Thoracic aorta (tissue), 2 donors: ENCODE measurements at regions not wholly inside any gene's neighbourhood (a gene's known extent, or its start where the extent isn't known, plus 50 kb on each side); places are given as distances from the start of the nearest gene placed in this dataset.
"Not testable (repeated sequence)": the region's sequence is repeated elsewhere in the genome, so short reads cannot be mapped to it uniquely, and the experiment has no call there.

Experiments
- ATAC-seq: fragments of 150-250 bp; one replicate; pipeline ENCODE4 v1.8.0; 2017; ENCODE audit warnings: low read depth; ENCODE audit not compliant: insufficient number of reproducible peaks, low FRiP score
- DNase-seq: peaks from one replicate; pipeline ENCODE4 v3.0.0-alpha.2; 2020; ENCODE audit warnings: low spot score
- H3K27ac ChIP-seq, 2 donors: fragments of 200-600 bp; sonication (generic); 1 replicate in 1 of 2; 2 replicates in 1 of 2; pipeline ENCODE4 v1.5.1; 2016; ENCODE audit warnings: mild to moderate bottlenecking in 2 of 2, moderate library complexity in 2 of 2
- H3K27me3 ChIP-seq: fragments of 200-600 bp; sonication (generic); replicated peaks from 2 replicates; pipeline ENCODE4 v1.6.0; 2016; ENCODE audit warnings: mild to moderate bottlenecking; ENCODE audit not compliant: insufficient read depth
- H3K36me3 ChIP-seq: fragments of 200-600 bp; sonication (generic); one replicate; pipeline ENCODE4 v1.5.1; 2016
- H3K4me1 ChIP-seq, 2 donors: fragments of 200-600 bp; sonication (generic); 1 replicate in 1 of 2; 2 replicates in 1 of 2; pipeline versions ENCODE4 v1.5.1 to v1.6.0; 2016; ENCODE audit warnings: low read depth in 2 of 2, mild to moderate bottlenecking in 1 of 2; ENCODE audit not compliant: control insufficient read depth in 1 of 2
- H3K4me3 ChIP-seq: fragments of 200-600 bp; sonication (generic); 2 replicates; pipeline ENCODE4 v1.5.1; 2016; ENCODE audit warnings: mild to moderate bottlenecking
- H3K9me3 ChIP-seq: fragments of 200-600 bp; sonication (generic); 2 replicates; pipeline ENCODE4 v1.5.1; 2016
- TF ChIP-seq, protein P1 (sequence below): fragments of 200-600 bp; sonication (generic); IDR thresholded peaks from one replicate; pipeline ENCODE4 v1.5.1; 2019; ENCODE audit warnings: antibody characterized with exemption

GRCh38 chr10:118927321-118927720, 102.2 kb upstream of the NANOS1 start:
- H3K4me1 ChIP-seq: no peaks in the 10 kb centered on the region
- H3K36me3 ChIP-seq: no peaks in the 10 kb centered on the region
- H3K27ac ChIP-seq: no peak overlapping the region
- H3K9me3 ChIP-seq: peaks cover 5% of the 10 kb centered on the region
- no peak overlapping the region for H3K4me3 ChIP-seq
- H3K27me3 ChIP-seq: no peaks in the 10 kb centered on the region
- no peak for DNase-seq
- TF ChIP-seq, protein P1, sequence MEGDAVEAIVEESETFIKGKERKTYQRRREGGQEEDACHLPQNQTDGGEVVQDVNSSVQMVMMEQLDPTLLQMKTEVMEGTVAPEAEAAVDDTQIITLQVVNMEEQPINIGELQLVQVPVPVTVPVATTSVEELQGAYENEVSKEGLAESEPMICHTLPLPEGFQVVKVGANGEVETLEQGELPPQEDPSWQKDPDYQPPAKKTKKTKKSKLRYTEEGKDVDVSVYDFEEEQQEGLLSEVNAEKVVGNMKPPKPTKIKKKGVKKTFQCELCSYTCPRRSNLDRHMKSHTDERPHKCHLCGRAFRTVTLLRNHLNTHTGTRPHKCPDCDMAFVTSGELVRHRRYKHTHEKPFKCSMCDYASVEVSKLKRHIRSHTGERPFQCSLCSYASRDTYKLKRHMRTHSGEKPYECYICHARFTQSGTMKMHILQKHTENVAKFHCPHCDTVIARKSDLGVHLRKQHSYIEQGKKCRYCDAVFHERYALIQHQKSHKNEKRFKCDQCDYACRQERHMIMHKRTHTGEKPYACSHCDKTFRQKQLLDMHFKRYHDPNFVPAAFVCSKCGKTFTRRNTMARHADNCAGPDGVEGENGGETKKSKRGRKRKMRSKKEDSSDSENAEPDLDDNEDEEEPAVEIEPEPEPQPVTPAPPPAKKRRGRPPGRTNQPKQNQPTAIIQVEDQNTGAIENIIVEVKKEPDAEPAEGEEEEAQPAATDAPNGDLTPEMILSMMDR: no peak
- ATAC-seq: no peak

GRCh38 chr10:118930614-118931013, 98.9 kb upstream of the NANOS1 start:
- H3K27ac ChIP-seq: no peak overlapping the region
- H3K4me1 ChIP-seq: no peaks in the 10 kb centered on the region
- no peaks in the 10 kb centered on the region for H3K36me3 ChIP-seq
- H3K9me3 ChIP-seq: peaks cover 5% of the 10 kb centered on the region
- DNase-seq: no peak
- H3K4me3 ChIP-seq: no peak overlapping the region
- no peaks in the 10 kb centered on the region for H3K27me3 ChIP-seq
- TF ChIP-seq, protein P1: no peak
- no peak for ATAC-seq

GRCh38 chr10:118931436-118931835, 98.1 kb upstream of the NANOS1 start:
- H3K4me3 ChIP-seq: no peak overlapping the region
- no peak overlapping the region for H3K27ac ChIP-seq
- no peaks in the 10 kb centered on the region for H3K4me1 ChIP-seq
- no peaks in the 10 kb centered on the region for H3K27me3 ChIP-seq
- TF ChIP-seq, protein P1: no peak
- no peak for DNase-seq
- peaks cover 5% of the 10 kb centered on the region for H3K9me3 ChIP-seq
- H3K36me3 ChIP-seq: no peaks in the 10 kb centered on the region
- no peak for ATAC-seq

- DNase-seq, H3K9me3 ChIP-seq, H3K36me3 ChIP-seq, ATAC-seq, H3K27ac ChIP-seq, H3K4me3 ChIP-seq, H3K4me1 ChIP-seq, H3K27me3 ChIP-seq: not testable (repeated sequence)
Measured at GRCh38 chr10:118932154-118932553, 97.4 kb upstream of the NANOS1 start.

DNA sequence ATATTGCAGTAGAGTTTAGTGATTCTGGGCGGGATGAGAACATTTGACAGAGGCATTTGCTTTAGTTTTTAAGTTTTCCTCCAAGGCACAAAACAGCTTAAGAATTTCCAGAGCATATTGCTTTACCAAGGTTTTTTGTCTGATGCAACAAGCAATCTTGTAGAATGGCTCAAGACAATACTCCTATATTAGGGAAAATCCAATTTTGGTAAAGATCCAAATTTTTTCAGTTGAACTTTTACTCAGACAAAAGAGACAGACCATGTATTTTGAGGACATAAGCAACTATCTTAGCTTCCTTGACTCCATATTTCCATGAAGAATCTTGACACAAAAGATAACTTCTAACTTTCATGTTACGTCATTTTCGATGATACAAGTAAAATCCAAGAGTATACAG, 92.3 kb upstream of the NANOS1 start:
- TF ChIP-seq, protein P1: no peak
- Histone ChIP-seq H3K36me3 (no peaks in the 10 kb centered on the region), H3K27me3 (no peaks in the 10 kb centered on the region), H3K4me1 (no peaks in the 10 kb centered on the region), H3K9me3 (no peaks in the 10 kb centered on the region), H3K27ac (no peak overlapping the region), H3K4me3 (no peak overlapping the region)
- ATAC-seq (no peak), DNase-seq (no peak)

DNA sequence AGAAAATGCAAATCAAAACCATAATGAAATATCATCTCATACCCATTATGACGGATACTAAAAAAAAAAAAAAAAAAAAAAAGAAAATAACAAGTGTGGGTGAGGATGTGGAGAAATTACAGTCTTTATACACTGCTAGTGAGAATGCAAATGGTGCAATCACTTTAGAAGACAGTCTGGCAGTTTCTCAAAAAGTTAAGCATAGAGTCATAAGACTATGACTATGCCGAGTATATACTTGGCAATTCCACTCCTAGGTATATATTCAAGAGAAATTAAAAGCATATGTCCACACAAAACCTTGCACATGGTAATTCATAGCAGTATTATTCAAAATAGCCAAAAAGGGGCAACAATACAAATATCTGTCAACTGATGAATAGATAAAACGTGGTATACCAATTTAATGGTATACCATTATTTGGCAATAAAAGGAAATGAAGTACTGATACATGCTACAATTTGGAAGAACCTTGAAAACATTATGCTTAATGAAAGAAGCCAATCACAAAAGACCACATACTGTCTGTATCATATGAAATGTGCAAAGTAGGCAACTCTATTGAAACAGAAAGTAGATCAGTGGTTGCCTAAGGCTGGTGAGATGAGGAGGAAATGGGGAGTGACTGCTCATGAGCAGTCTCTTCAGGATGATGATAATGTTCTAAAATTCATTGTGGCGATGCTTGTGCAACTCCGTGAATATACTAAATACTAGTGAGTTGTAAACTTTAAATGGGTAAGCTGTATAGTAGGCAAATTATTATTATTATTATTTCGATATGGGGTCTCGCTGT, 90.1 kb upstream of the NANOS1 start:
- Histone ChIP-seq H3K9me3 (no peaks in the 10 kb centered on the region), H3K27ac (no peak overlapping the region), H3K27me3 (no peaks in the 10 kb centered on the region), H3K4me3 (no peak overlapping the region), H3K36me3 (no peaks in the 10 kb centered on the region), H3K4me1 (no peaks in the 10 kb centered on the region)
- ATAC-seq (no peak), DNase-seq (no peak)
- TF ChIP-seq, protein P1: no peak
